RWPE2 (cell line): ENCODE measurements at regions not wholly inside any gene's neighbourhood (a gene's known extent, or its start where the extent isn't known, plus 50 kb on each side); places are given as distances from the start of the nearest gene placed in this dataset.

Experiments
- ATAC-seq: fragments of 200-7000 bp; cut with Tn5 transposase; 3 replicates; pipeline ENCODE4 v1.9.1; 2021; ENCODE audit warnings: low read depth
- DNase-seq: peaks from one replicate; pipeline ENCODE4 v3.0.0-alpha.2; 2020; ENCODE audit warnings: low spot score
- H3K27ac ChIP-seq: fragments of 450-650 bp; 2 replicates; pipeline ENCODE4 v1.5.1; 2017; ENCODE audit warnings: mild to moderate bottlenecking; ENCODE audit not compliant: poor library complexity, severe bottlenecking
- H3K27me3 ChIP-seq: fragments of 250-450 bp; sonication (Bioruptor Pico); 2 replicates; pipeline ENCODE4 v1.5.1; 2021; ENCODE audit warnings: mild to moderate bottlenecking, moderate library complexity; ENCODE audit not compliant: insufficient read depth, poor library complexity, severe bottlenecking
- H3K36me3 ChIP-seq: fragments of 250-450 bp; sonication (Bioruptor Pico); 2 replicates; pipeline ENCODE4 v1.5.1; 2020; ENCODE audit warnings: low read depth, mild to moderate bottlenecking, moderate library complexity
- H3K4me1 ChIP-seq: fragments of 250-450 bp; sonication (Bioruptor Pico); 2 replicates; pipeline ENCODE4 v1.5.1; 2021; ENCODE audit warnings: mild to moderate bottlenecking, moderate library complexity; ENCODE audit not compliant: insufficient read depth, poor library complexity, severe bottlenecking
- H3K4me3 ChIP-seq: fragments of 250-450 bp; sonication (Bioruptor Pico); 2 replicates; pipeline ENCODE4 v1.5.1; 2021; ENCODE audit warnings: mild to moderate bottlenecking, moderate library complexity; ENCODE audit not compliant: severe bottlenecking
- H3K9me3 ChIP-seq: fragments of 250-450 bp; sonication (Bioruptor Pico); 2 replicates; pipeline ENCODE4 v1.5.1; 2021; ENCODE audit warnings: mild to moderate bottlenecking, moderate library complexity; ENCODE audit not compliant: severe bottlenecking
- CTCF ChIP-seq: fragments of 450-650 bp; IDR thresholded peaks from one replicate; pipeline ENCODE4 v1.5.1; 2017; ENCODE audit warnings: mild to moderate bottlenecking, moderate library complexity; ENCODE audit not compliant: poor library complexity, severe bottlenecking

- no peaks in the 10 kb centered on the region for H3K4me1 ChIP-seq
- TF ChIP-seq CTCF, result no peak
Measured at GRCh38 chr2:123366239-123366837, 658.7 kb upstream of the CNTNAP5 start.

GRCh38 chr2:123370186-123370585, 654.9 kb upstream of the CNTNAP5 start:
- no peaks in the 10 kb centered on the region for H3K36me3 ChIP-seq

More at GRCh38 chr2:123366239-123366837, 658.7 kb upstream of the CNTNAP5 start:
- ATAC-seq (no peak), DNase-seq (no peak)
- Histone ChIP-seq H3K27ac (no peak overlapping the region), H3K27me3 (no peaks in the 10 kb centered on the region), H3K4me3 (no peak overlapping the region), H3K36me3 (no peaks in the 10 kb centered on the region), H3K9me3 (no peaks in the 10 kb centered on the region)

GRCh38 chr2:123371535-123371934, 653.6 kb upstream of the CNTNAP5 start:
- TF ChIP-seq CTCF, result no peak
- no peaks in the 10 kb centered on the region for H3K27me3 ChIP-seq
- H3K36me3 ChIP-seq, result no peaks in the 10 kb centered on the region
- DNase-seq, result no peak
- ATAC-seq, result no peak
- no peaks in the 10 kb centered on the region for H3K4me1 ChIP-seq
- no peaks in the 10 kb centered on the region for H3K9me3 ChIP-seq
- H3K4me3 ChIP-seq, result no peak overlapping the region
- H3K27ac ChIP-seq, result no peak overlapping the region

More at GRCh38 chr2:123370186-123370585, 654.9 kb upstream of the CNTNAP5 start:
- H3K27ac ChIP-seq, result no peak overlapping the region
- no peaks in the 10 kb centered on the region for H3K4me1 ChIP-seq
- TF ChIP-seq CTCF, result no peak
- no peaks in the 10 kb centered on the region for H3K9me3 ChIP-seq
- DNase-seq, result no peak
- no peak for ATAC-seq
- H3K27me3 ChIP-seq, result no peaks in the 10 kb centered on the region
- H3K4me3 ChIP-seq, result no peak overlapping the region

- ATAC-seq (no peak), DNase-seq (no peak)
- Histone ChIP-seq H3K27me3 (no peaks in the 10 kb centered on the region), H3K9me3 (no peaks in the 10 kb centered on the region), H3K27ac (no peak overlapping the region), H3K36me3 (no peaks in the 10 kb centered on the region), H3K4me1 (no peaks in the 10 kb centered on the region), H3K4me3 (no peak overlapping the region)
- TF ChIP-seq CTCF, result no peak
Measured at GRCh38 chr2:123380370-123380935, 644.6 kb upstream of the CNTNAP5 start.

- no peak for DNase-seq
- no peak for TF ChIP-seq CTCF
- H3K9me3 ChIP-seq, result no peaks in the 10 kb centered on the region
Measured at GRCh38 chr2:123415678-123416077, 609.4 kb upstream of the CNTNAP5 start.

More at GRCh38 chr2:123415678-123416077, 609.4 kb upstream of the CNTNAP5 start:
- H3K36me3 ChIP-seq, result no peaks in the 10 kb centered on the region
- no peak overlapping the region for H3K4me3 ChIP-seq
- no peaks in the 10 kb centered on the region for H3K4me1 ChIP-seq
- H3K27ac ChIP-seq, result no peak overlapping the region
- H3K27me3 ChIP-seq, result peaks cover 4% of the 10 kb centered on the region
- no peak for ATAC-seq
